Osteoblast (primary cell): ENCODE measurements at regions not wholly inside any gene's neighbourhood (a gene's known extent, or its start where the extent isn't known, plus 50 kb on each side); places are given as distances from the start of the nearest gene placed in this dataset.

ENCODE experiments used
- DNase-seq: peaks from one replicate; pipeline ENCODE4 v3.0.0; 2011; ENCODE audit warnings: low spot score, mixed read lengths; ENCODE audit not compliant: insufficient read length; ENCODE audit errors: missing footprints
- H2AFZ ChIP-seq: 2 replicates; pipeline ENCODE4 v1.6.0; 2011; ENCODE audit warnings: mild to moderate bottlenecking, low read length
- H3K27ac ChIP-seq: 2 replicates; pipeline ENCODE4 v1.5.1; 2011; ENCODE audit warnings: mild to moderate bottlenecking, low read depth, low read length, moderate library complexity
- H3K27me3 ChIP-seq: 2 replicates; pipeline ENCODE4 v1.6.0; 2012; ENCODE audit warnings: mild to moderate bottlenecking, control low read depth, inconsistent platforms, low read length, moderate library complexity; ENCODE audit not compliant: insufficient read depth
- H3K36me3 ChIP-seq: 2 replicates; pipeline ENCODE4 v1.5.1; 2011; ENCODE audit warnings: mild to moderate bottlenecking, low read length, control low read depth, moderate library complexity; ENCODE audit not compliant: insufficient read depth
- H3K4me1 ChIP-seq: 2 replicates; pipeline ENCODE4 v1.5.1; 2011; ENCODE audit warnings: mild to moderate bottlenecking, low read length, control low read depth, moderate library complexity; ENCODE audit not compliant: insufficient read depth
- H3K4me2 ChIP-seq: 2 replicates; pipeline ENCODE4 v1.6.0; 2011; ENCODE audit warnings: mild to moderate bottlenecking, low read length; ENCODE audit not compliant: insufficient read depth
- H3K4me3 ChIP-seq: fragments of 200-600 bp; sonication (generic); 3 replicates; pipeline ENCODE4 v1.5.1; 2012; ENCODE audit warnings: mild to moderate bottlenecking, low read length, inconsistent platforms; ENCODE audit not compliant: insufficient read depth
- H3K79me2 ChIP-seq: 2 replicates; pipeline ENCODE4 v1.6.0; 2012; ENCODE audit warnings: mild to moderate bottlenecking, low read length, control low read depth, inconsistent platforms; ENCODE audit not compliant: insufficient read depth
- H3K9me3 ChIP-seq: 2 replicates; pipeline ENCODE4 v1.5.1; 2011; ENCODE audit warnings: low read depth, low read length, control low read depth
- H4K20me1 ChIP-seq: 2 replicates; pipeline ENCODE4 v1.6.0; 2012; ENCODE audit warnings: mild to moderate bottlenecking, low read length, control low read depth; ENCODE audit not compliant: insufficient read depth
- CTCF ChIP-seq: IDR thresholded peaks from 2 replicates; pipeline ENCODE4 v1.5.1; 2011; ENCODE audit warnings: mild to moderate bottlenecking, low read depth, low read length, moderate library complexity; ENCODE audit errors: extremely low read depth

GRCh38 chr1:177891809-177892208 lies 78.0 kb downstream of the SEC16B start:
- no peak for DNase-seq
- no peak overlapping the region for H3K4me3 ChIP-seq
- H3K27ac ChIP-seq = no peak overlapping the region
- H3K79me2 ChIP-seq = no peaks in the 10 kb centered on the region
- H3K27me3 ChIP-seq = peaks cover 2% of the 10 kb centered on the region
- no peaks in the 10 kb centered on the region for H4K20me1 ChIP-seq
- no peak overlapping the region for H3K4me2 ChIP-seq
- no peak overlapping the region for H2AFZ ChIP-seq
- no peak for TF ChIP-seq CTCF
- H3K9me3 ChIP-seq = no peaks in the 10 kb centered on the region
- H3K36me3 ChIP-seq = no peaks in the 10 kb centered on the region
- no peaks in the 10 kb centered on the region for H3K4me1 ChIP-seq

- no peak overlapping the region for H2AFZ ChIP-seq
- H4K20me1 ChIP-seq = no peaks in the 10 kb centered on the region
- no peaks in the 10 kb centered on the region for H3K36me3 ChIP-seq
- H3K4me3 ChIP-seq = no peak overlapping the region
- DNase-seq = no peak
- H3K27me3 ChIP-seq = no peaks in the 10 kb centered on the region
- no peak for TF ChIP-seq CTCF
- no peaks in the 10 kb centered on the region for H3K9me3 ChIP-seq
- no peak overlapping the region for H3K27ac ChIP-seq
- H3K4me1 ChIP-seq = no peaks in the 10 kb centered on the region
- H3K4me2 ChIP-seq = no peak overlapping the region
- no peaks in the 10 kb centered on the region for H3K79me2 ChIP-seq
Observed at GRCh38 chr1:177890479-177890878, 79.4 kb downstream of the SEC16B start.

- no peaks in the 10 kb centered on the region for H3K79me2 ChIP-seq
- DNase-seq = no peak
- no peak for TF ChIP-seq CTCF
- H4K20me1 ChIP-seq = no peaks in the 10 kb centered on the region
- H3K9me3 ChIP-seq = no peaks in the 10 kb centered on the region
- H2AFZ ChIP-seq = no peak overlapping the region
- no peak overlapping the region for H3K4me3 ChIP-seq
- no peak overlapping the region for H3K27ac ChIP-seq
- no peaks in the 10 kb centered on the region for H3K27me3 ChIP-seq
- no peaks in the 10 kb centered on the region for H3K36me3 ChIP-seq
- no peak overlapping the region for H3K4me2 ChIP-seq
- no peaks in the 10 kb centered on the region for H3K4me1 ChIP-seq
Observed at GRCh38 chr1:177884479-177885021, 85.3 kb downstream of the SEC16B start.

GRCh38 chr1:177883581-177883980 lies 86.3 kb downstream of the SEC16B start:
- Histone ChIP-seq H2AFZ (no peak overlapping the region), H3K27me3 (no peaks in the 10 kb centered on the region), H3K4me3 (no peak overlapping the region), H3K79me2 (no peaks in the 10 kb centered on the region), H4K20me1 (no peaks in the 10 kb centered on the region), H3K9me3 (no peaks in the 10 kb centered on the region), H3K27ac (no peak overlapping the region), H3K4me2 (no peak overlapping the region), H3K36me3 (no peaks in the 10 kb centered on the region), H3K4me1 (no peaks in the 10 kb centered on the region)
- TF ChIP-seq CTCF = no peak
- no peak for DNase-seq
